Pulmonary artery endothelial cell (primary cell): ENCODE measurements at regions not wholly inside any gene's neighbourhood (a gene's known extent, or its start where the extent isn't known, plus 50 kb on each side); places are given as distances from the start of the nearest gene placed in this dataset.
A peak's percentile ranks its signal among the peaks of the same experiment; 100 is the strongest.

Experiments
- DNase-seq: peaks from one replicate; pipeline ENCODE4 v3.0.0-alpha.2; 2011; ENCODE audit warnings: low read depth, low spot score

GRCh38 chr4:144302704-144303536 lies 162.4 kb upstream of the GYPA start:
- no peak for DNase-seq

- DNase-seq: no peak
Measured at GRCh38 chr4:144304025-144304424, 163.5 kb upstream of the GYPA start.

- DNase-seq: no peak
Measured at GRCh38 chr4:144310535-144310934, 170.0 kb upstream of the GYPA start.

- DNase-seq: no peak
Measured at GRCh38 chr4:144313370-144313769, 172.9 kb upstream of the GYPA start.

GRCh38 chr4:144316869-144317268 lies 176.4 kb upstream of the GYPA start:
- DNase-seq: no peak

GRCh38 chr4:144318797-144319196 lies 178.3 kb upstream of the GYPA start:
- no peak for DNase-seq

GRCh38 chr4:144336633-144337032 lies 196.1 kb upstream of the GYPA start:
- DNase-seq: no peak

- DNase-seq: no peak
Measured at GRCh38 chr4:144338148-144338547, 197.6 kb upstream of the GYPA start.

GRCh38 chr4:144338834-144339233 lies 198.3 kb upstream of the GYPA start:
- DNase-seq: no peak

GRCh38 chr4:144340931-144341330 lies 200.4 kb upstream of the GYPA start:
- DNase-seq: no peak

- DNase-seq: no peak
Measured at GRCh38 chr4:144342949-144343760, 202.6 kb upstream of the GYPA start.

- no peak for DNase-seq
Measured at GRCh38 chr4:144347121-144347520, 206.6 kb upstream of the GYPA start.

GRCh38 chr4:144350706-144351105 lies 210.2 kb upstream of the GYPA start:
- DNase-seq: no peak

- no peak for DNase-seq
Measured at GRCh38 chr4:144351306-144351705, 210.8 kb upstream of the GYPA start.

- no peak for DNase-seq
Measured at GRCh38 chr4:144353292-144353691, 212.8 kb upstream of the GYPA start.

GRCh38 chr4:144355811-144356757 lies 215.6 kb upstream of the GYPA start:
- peak; percentile 41 for DNase-seq

- DNase-seq: no peak
Measured at GRCh38 chr4:144356941-144357381, 216.4 kb upstream of the GYPA start.

GRCh38 chr4:144357975-144358374 lies 217.5 kb upstream of the GYPA start:
- no peak for DNase-seq

GRCh38 chr4:144360146-144360793 lies 219.8 kb upstream of the GYPA start:
- DNase-seq: no peak

- no peak for DNase-seq
Measured at GRCh38 chr4:144362366-144362765, 221.8 kb upstream of the GYPA start.

- no peak for DNase-seq
Measured at GRCh38 chr4:144363890-144364289, 223.4 kb upstream of the GYPA start.
